SIG-M5 treated with dmso at 0.1 percent for 504 hours (cell line): ENCODE measurements at regions not wholly inside any gene's neighbourhood (a gene's known extent, or its start where the extent isn't known, plus 50 kb on each side); places are given as distances from the start of the nearest gene placed in this dataset.

ENCODE experiments used
- DNase-seq: peaks from one replicate; lab custom pipeline; 2025; ENCODE audit not compliant: unreplicated experiment; lab: John Stamatoyannopoulos, UW

GRCh38 chr9:69955536-69956355 lies 87.9 kb upstream of the MAMDC2 start:
- no peak for DNase-seq

- DNase-seq: no peak
These were observed 81.8 kb upstream of the MAMDC2 start for GRCh38 chr9:69961843-69962242.

- no peak for DNase-seq
These were observed 79.8 kb upstream of the MAMDC2 start for GRCh38 chr9:69963803-69964202.

GRCh38 chr9:69964446-69964845 lies 79.2 kb upstream of the MAMDC2 start:
- DNase-seq: no peak

GRCh38 chr9:69965416-69966145 lies 78.1 kb upstream of the MAMDC2 start:
- no peak for DNase-seq

- DNase-seq: no peak
These were observed 76.3 kb upstream of the MAMDC2 start for GRCh38 chr9:69967344-69967743.

- DNase-seq: no peak
These were observed 73.6 kb upstream of the MAMDC2 start for GRCh38 chr9:69970001-69970533.

- DNase-seq: peak; percentile 37
These were observed 71.8 kb upstream of the MAMDC2 start for GRCh38 chr9:69971643-69972449.

GRCh38 chr9:69975681-69976080 lies 68.0 kb upstream of the MAMDC2 start:
- DNase-seq: no peak

GRCh38 chr9:69976152-69976551 lies 67.5 kb upstream of the MAMDC2 start:
- no peak for DNase-seq

- DNase-seq: no peak
These were observed 63.6 kb upstream of the MAMDC2 start for GRCh38 chr9:69980041-69980440.

- DNase-seq: no peak
These were observed 63.1 kb upstream of the MAMDC2 start for GRCh38 chr9:69980591-69980990.

GRCh38 chr9:69981686-69982445 lies 61.8 kb upstream of the MAMDC2 start:
- DNase-seq: no peak

- no peak for DNase-seq
These were observed 58.8 kb upstream of the MAMDC2 start for GRCh38 chr9:69984831-69985230.

GRCh38 chr9:69985971-69986370 lies 57.7 kb upstream of the MAMDC2 start:
- DNase-seq: no peak

GRCh38 chr9:69986970-69987369 lies 56.7 kb upstream of the MAMDC2 start:
- no peak for DNase-seq

GRCh38 chr9:69987457-69987856 lies 56.2 kb upstream of the MAMDC2 start:
- DNase-seq: no peak

GRCh38 chr9:69993110-69993509 lies 50.5 kb upstream of the MAMDC2 start:
- DNase-seq: no peak
